ENCODE measurements at regions not wholly inside any gene's neighbourhood (a gene's known extent, or its start where the extent isn't known, plus 50 kb on each side); places are given as distances from the start of the nearest gene placed in this dataset.
"Not testable (repeated sequence)": the region's sequence is repeated elsewhere in the genome, so short reads cannot be mapped to it uniquely, and the experiment has no call there.

GRCh38 chr2:12921321-12921720, 204.6 kb downstream of the TRIB2 start:
- Histone ChIP-seq H3K4me1 (ENCODE audit: low read length) (no peaks in the 10 kb centered on the region), H3K9me3 (replicated peaks; ENCODE audit: insufficient read depth, low read length) (no peaks in the 10 kb centered on the region), H3K79me2 (ENCODE audit: low read length) (no peaks in the 10 kb centered on the region), H3F3A (ENCODE audit: insufficient read depth, low read length) (no peaks in the 10 kb centered on the region), H3K36me3 (replicated peaks; ENCODE audit: insufficient read depth, low read length) (no peaks in the 10 kb centered on the region), H2AFZ (ENCODE audit: low read length) (no peak overlapping the region), H3K4me2 (ENCODE audit: low read depth, low read length) (no peak overlapping the region), H3K4me3 (ENCODE audit: low read length) (no peak overlapping the region), H4K20me1 (ENCODE audit: insufficient read depth, low read length) (no peaks in the 10 kb centered on the region), H3K9me2 (replicated peaks; ENCODE audit: insufficient read depth, low read length) (no peaks in the 10 kb centered on the region), H3K9ac (ENCODE audit: low read length) (no peak overlapping the region), H3K27ac (ENCODE audit: low read length) (no peak overlapping the region), H3K27me3 (replicated peaks; ENCODE audit: insufficient read depth, low read length) (no peaks in the 10 kb centered on the region)
- TF ChIP-seq EZH2 (optimal IDR thresholded peaks at IDR 0.05; ENCODE audit: low read depth, low read length) (no peak), EZH2phosphoT487 (IDR thresholded peaks at IDR 0.05; ENCODE audit: low read length) (no peak)
- TF ChIP-seq, protein P1, sequence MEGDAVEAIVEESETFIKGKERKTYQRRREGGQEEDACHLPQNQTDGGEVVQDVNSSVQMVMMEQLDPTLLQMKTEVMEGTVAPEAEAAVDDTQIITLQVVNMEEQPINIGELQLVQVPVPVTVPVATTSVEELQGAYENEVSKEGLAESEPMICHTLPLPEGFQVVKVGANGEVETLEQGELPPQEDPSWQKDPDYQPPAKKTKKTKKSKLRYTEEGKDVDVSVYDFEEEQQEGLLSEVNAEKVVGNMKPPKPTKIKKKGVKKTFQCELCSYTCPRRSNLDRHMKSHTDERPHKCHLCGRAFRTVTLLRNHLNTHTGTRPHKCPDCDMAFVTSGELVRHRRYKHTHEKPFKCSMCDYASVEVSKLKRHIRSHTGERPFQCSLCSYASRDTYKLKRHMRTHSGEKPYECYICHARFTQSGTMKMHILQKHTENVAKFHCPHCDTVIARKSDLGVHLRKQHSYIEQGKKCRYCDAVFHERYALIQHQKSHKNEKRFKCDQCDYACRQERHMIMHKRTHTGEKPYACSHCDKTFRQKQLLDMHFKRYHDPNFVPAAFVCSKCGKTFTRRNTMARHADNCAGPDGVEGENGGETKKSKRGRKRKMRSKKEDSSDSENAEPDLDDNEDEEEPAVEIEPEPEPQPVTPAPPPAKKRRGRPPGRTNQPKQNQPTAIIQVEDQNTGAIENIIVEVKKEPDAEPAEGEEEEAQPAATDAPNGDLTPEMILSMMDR (IDR thresholded peaks at IDR 0.05; ENCODE audit: low read length) = no peak
- DNase-seq = no peak

- no peaks in the 10 kb centered on the region for H3K36me3 ChIP-seq (replicated peaks; ENCODE audit: insufficient read depth, low read length)
- no peaks in the 10 kb centered on the region for H3K79me2 ChIP-seq (ENCODE audit: low read length)
- no peaks in the 10 kb centered on the region for H3F3A ChIP-seq (ENCODE audit: insufficient read depth, low read length)
- H3K4me2 ChIP-seq (ENCODE audit: low read depth, low read length) = no peak overlapping the region
- DNase-seq = no peak
- no peak overlapping the region for H3K27ac ChIP-seq (ENCODE audit: low read length)
- H3K4me1 ChIP-seq (ENCODE audit: low read length) = no peaks in the 10 kb centered on the region
- H3K27me3 ChIP-seq (replicated peaks; ENCODE audit: insufficient read depth, low read length) = no peaks in the 10 kb centered on the region
- H2AFZ ChIP-seq (ENCODE audit: low read length) = no peak overlapping the region
- no peaks in the 10 kb centered on the region for H4K20me1 ChIP-seq (ENCODE audit: insufficient read depth, low read length)
- no peak for TF ChIP-seq EZH2phosphoT487 (IDR thresholded peaks at IDR 0.05; ENCODE audit: low read length)
- TF ChIP-seq, protein P1 (IDR thresholded peaks at IDR 0.05; ENCODE audit: low read length) = no peak
- TF ChIP-seq EZH2 (optimal IDR thresholded peaks at IDR 0.05; ENCODE audit: low read depth, low read length) = no peak
- H3K9me2 ChIP-seq (replicated peaks; ENCODE audit: insufficient read depth, low read length) = no peaks in the 10 kb centered on the region
- H3K9ac ChIP-seq (ENCODE audit: low read length) = no peak overlapping the region
- no peak overlapping the region for H3K4me3 ChIP-seq (ENCODE audit: low read length)
- no peaks in the 10 kb centered on the region for H3K9me3 ChIP-seq (replicated peaks; ENCODE audit: insufficient read depth, low read length)
These were observed 207.3 kb downstream of the TRIB2 start for GRCh38 chr2:12923907-12924610.

- not testable (repeated sequence) for H3K79me2 ChIP-seq (ENCODE audit: low read length); DNase-seq; H3K9ac ChIP-seq (ENCODE audit: low read length); H3K9me3 ChIP-seq (replicated peaks; ENCODE audit: insufficient read depth, low read length); H3F3A ChIP-seq (ENCODE audit: insufficient read depth, low read length); H3K27ac ChIP-seq (ENCODE audit: low read length); H3K36me3 ChIP-seq (replicated peaks; ENCODE audit: insufficient read depth, low read length); H3K27me3 ChIP-seq (replicated peaks; ENCODE audit: insufficient read depth, low read length); H3K4me2 ChIP-seq (ENCODE audit: low read depth, low read length); H3K9me2 ChIP-seq (replicated peaks; ENCODE audit: insufficient read depth, low read length); H4K20me1 ChIP-seq (ENCODE audit: insufficient read depth, low read length); H3K4me1 ChIP-seq (ENCODE audit: low read length); H2AFZ ChIP-seq (ENCODE audit: low read length); H3K4me3 ChIP-seq (ENCODE audit: low read length)
These were observed 209.9 kb downstream of the TRIB2 start for GRCh38 chr2:12926641-12927040.

DNA sequence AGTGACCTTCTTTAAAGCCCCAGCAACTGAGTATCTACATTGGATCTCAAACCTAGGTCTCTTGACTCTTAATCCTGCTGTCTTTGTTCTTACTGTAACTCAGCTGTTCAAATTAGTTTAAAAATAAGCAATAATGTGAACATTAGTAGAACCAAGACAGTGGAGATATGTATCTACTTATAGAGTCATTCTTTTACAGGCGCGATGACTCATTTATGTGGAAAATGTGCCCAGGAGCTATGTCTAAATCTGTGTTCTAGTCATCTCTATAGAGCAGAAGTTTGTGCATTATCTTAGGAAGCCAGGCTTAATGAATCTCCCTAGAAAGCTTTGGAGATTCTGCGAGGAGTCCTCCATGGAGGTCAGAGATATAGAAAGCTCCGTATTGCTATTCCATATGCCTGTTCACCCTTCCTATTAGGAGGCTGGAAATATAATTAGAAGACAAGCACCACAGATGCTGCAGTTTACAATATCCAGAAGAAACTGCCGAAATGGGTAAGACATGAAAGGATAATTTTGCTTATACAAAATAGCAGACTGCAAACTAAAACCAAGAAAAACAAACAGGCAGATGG, 211.6 kb downstream of the TRIB2 start:
- Histone ChIP-seq H4K20me1 (ENCODE audit: insufficient read depth, low read length) (no peaks in the 10 kb centered on the region), H3K4me2 (ENCODE audit: low read depth, low read length) (no peak overlapping the region), H3F3A (ENCODE audit: insufficient read depth, low read length) (no peaks in the 10 kb centered on the region), H3K27me3 (replicated peaks; ENCODE audit: insufficient read depth, low read length) (no peaks in the 10 kb centered on the region), H3K9me2 (replicated peaks; ENCODE audit: insufficient read depth, low read length) (no peaks in the 10 kb centered on the region), H2AFZ (ENCODE audit: low read length) (no peak overlapping the region), H3K36me3 (replicated peaks; ENCODE audit: insufficient read depth, low read length) (no peaks in the 10 kb centered on the region), H3K79me2 (ENCODE audit: low read length) (no peaks in the 10 kb centered on the region), H3K4me3 (ENCODE audit: low read length) (no peak overlapping the region), H3K4me1 (ENCODE audit: low read length) (no peaks in the 10 kb centered on the region), H3K27ac (ENCODE audit: low read length) (no peak overlapping the region), H3K9me3 (replicated peaks; ENCODE audit: insufficient read depth, low read length) (no peaks in the 10 kb centered on the region), H3K9ac (ENCODE audit: low read length) (no peak overlapping the region)
- TF ChIP-seq EZH2 (optimal IDR thresholded peaks at IDR 0.05; ENCODE audit: low read depth, low read length) (no peak), EZH2phosphoT487 (IDR thresholded peaks at IDR 0.05; ENCODE audit: low read length) (no peak)
- TF ChIP-seq, protein P1 (IDR thresholded peaks at IDR 0.05; ENCODE audit: low read length) = no peak
- no peak for DNase-seq
